ENCODE measurements at regions not wholly inside any gene's neighbourhood (a gene's known extent, or its start where the extent isn't known, plus 50 kb on each side); places are given as distances from the start of the nearest gene placed in this dataset.

GRCh38 chr6:167437888-167438484 is 113.1 kb downstream of the TTLL2 start:
- Mint-ChIP-seq H3K36me3 (ENCODE audit: low read depth) (peaks cover 11% of the 10 kb centered on the region), H3K27ac (ENCODE audit: unreplicated experiment) (no peak overlapping the region), H3K4me1 (peaks cover 26% of the 10 kb centered on the region), H3K9me3 (no peaks in the 10 kb centered on the region), H3K27me3 (ENCODE audit: low read depth) (peaks cover 10% of the 10 kb centered on the region), H3K4me3 (no peak overlapping the region)
- TF ChIP-seq CTCF (conservative IDR thresholded peaks at IDR 0.05), result no peak
- no peak for DNase-seq (ENCODE audit: low read depth, low spot score)

GRCh38 chr6:167441715-167442206 is 116.9 kb downstream of the TTLL2 start:
- Mint-ChIP-seq H3K9me3 (no peaks in the 10 kb centered on the region), H3K4me3 (peak overlapping the region; percentile 78), H3K36me3 (ENCODE audit: low read depth) (peaks cover 10% of the 10 kb centered on the region), H3K4me1 (peaks cover 49% of the 10 kb centered on the region), H3K27me3 (ENCODE audit: low read depth) (peaks cover 13% of the 10 kb centered on the region), H3K27ac (ENCODE audit: unreplicated experiment) (peak overlapping the region; percentile 95)
- DNase-seq (ENCODE audit: low read depth, low spot score), result peak; percentile 22
- TF ChIP-seq CTCF (conservative IDR thresholded peaks at IDR 0.05), result no peak

- no peak for TF ChIP-seq CTCF (conservative IDR thresholded peaks at IDR 0.05)
- DNase-seq (ENCODE audit: low read depth, low spot score), result peak; percentile 26
- H3K9me3 Mint-ChIP-seq, result no peaks in the 10 kb centered on the region
- peaks cover 13% of the 10 kb centered on the region for H3K27me3 Mint-ChIP-seq (ENCODE audit: low read depth)
- peak overlapping the region; percentile 78 for H3K4me3 Mint-ChIP-seq
- H3K27ac Mint-ChIP-seq (ENCODE audit: unreplicated experiment), result peak overlapping the region; percentile 95
- peaks cover 5% of the 10 kb centered on the region for H3K36me3 Mint-ChIP-seq (ENCODE audit: low read depth)
- peaks cover 44% of the 10 kb centered on the region for H3K4me1 Mint-ChIP-seq
Measured at GRCh38 chr6:167442245-167442644, 117.4 kb downstream of the TTLL2 start.

GRCh38 chr6:167442796-167443680 is 118.2 kb downstream of the TTLL2 start:
- H3K4me1 Mint-ChIP-seq, result peaks cover 43% of the 10 kb centered on the region
- DNase-seq (ENCODE audit: low read depth, low spot score), result no peak
- no peak for TF ChIP-seq CTCF (conservative IDR thresholded peaks at IDR 0.05)
- H3K4me3 Mint-ChIP-seq, result peak overlapping the region; percentile 78
- H3K36me3 Mint-ChIP-seq (ENCODE audit: low read depth), result peaks cover 4% of the 10 kb centered on the region
- peak overlapping the region; percentile 95 for H3K27ac Mint-ChIP-seq (ENCODE audit: unreplicated experiment)
- H3K9me3 Mint-ChIP-seq, result no peaks in the 10 kb centered on the region
- peaks cover 13% of the 10 kb centered on the region for H3K27me3 Mint-ChIP-seq (ENCODE audit: low read depth)

DNA sequence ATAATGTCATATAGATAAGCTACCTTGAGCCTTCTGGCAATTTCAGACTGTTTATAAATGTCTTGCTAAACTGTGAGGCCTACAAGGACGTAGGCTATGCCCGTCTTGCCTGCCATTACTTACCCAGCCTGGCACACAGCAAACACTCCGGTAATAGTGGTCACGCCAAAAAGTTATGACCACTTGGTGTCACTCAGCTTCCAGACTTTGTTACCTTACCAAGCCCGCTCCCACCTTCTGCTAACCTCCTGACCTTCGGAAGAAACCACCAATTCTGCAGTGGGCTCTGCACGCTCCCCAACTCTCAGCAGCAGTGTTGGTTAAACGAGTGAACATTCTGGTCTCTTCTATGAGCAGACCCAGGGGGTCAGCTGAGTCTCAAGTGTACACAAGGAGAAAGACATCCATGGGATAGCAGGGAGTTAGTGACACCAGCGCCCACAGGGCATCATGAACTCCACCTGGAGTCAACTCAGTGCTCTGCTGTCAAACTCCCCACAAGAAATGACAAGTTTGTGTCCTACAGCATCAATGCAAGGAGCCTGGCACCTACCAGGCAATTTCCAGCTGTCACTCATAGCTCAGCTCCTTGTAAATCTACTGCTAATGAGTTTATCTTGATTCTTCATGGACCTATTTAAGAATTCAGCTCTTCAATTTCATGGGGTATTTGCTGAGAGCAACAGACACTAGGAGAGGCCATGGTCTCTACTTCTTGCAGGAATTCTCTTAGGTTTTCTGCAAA is 119.9 kb downstream of the TTLL2 start:
- peaks cover 13% of the 10 kb centered on the region for H3K27me3 Mint-ChIP-seq (ENCODE audit: low read depth)
- no peak overlapping the region for H3K27ac Mint-ChIP-seq (ENCODE audit: unreplicated experiment)
- DNase-seq (ENCODE audit: low read depth, low spot score), result no peak
- no peak overlapping the region for H3K4me3 Mint-ChIP-seq
- peaks cover 39% of the 10 kb centered on the region for H3K4me1 Mint-ChIP-seq
- H3K36me3 Mint-ChIP-seq (ENCODE audit: low read depth), result no peaks in the 10 kb centered on the region
- H3K9me3 Mint-ChIP-seq, result no peaks in the 10 kb centered on the region
- TF ChIP-seq CTCF (conservative IDR thresholded peaks at IDR 0.05), result no peak

Data from neural crest cell (in vitro differentiated cells).